B cell (primary cell): ENCODE measurements at regions not wholly inside any gene's neighbourhood (a gene's known extent, or its start where the extent isn't known, plus 50 kb on each side); places are given as distances from the start of the nearest gene placed in this dataset.

Experiments used
- ATAC-seq: fragments of 200-7000 bp; cut with Tn5 transposase; one replicate; pipeline ENCODE4 v1.10.0; 2021; ENCODE audit warnings: low read depth, mild to moderate bottlenecking, moderate number of reproducible peaks, moderate library complexity
- CTCF ChIA-PET: fragments of 350-600 bp; sonication (Branson Sonifier 250); formaldehyde crosslinking; loops from one replicate; lab custom pipeline; 2021; ENCODE audit warnings: antibody characterized with exemption, inconsistent platforms; lab: Charles Lee
- POLR2A ChIA-PET: fragments of 350-600 bp; sonication (Branson Sonifier 250); formaldehyde crosslinking; loops from one replicate; lab custom pipeline; 2021; ENCODE audit warnings: antibody characterized with exemption; lab: Charles Lee
- DNase-seq: peaks from one replicate; pipeline ENCODE4 v3.0.0; 2013
- H2AFZ ChIP-seq: 2 replicates; pipeline ENCODE4 v1.6.1; 2012; ENCODE audit warnings: mild to moderate bottlenecking, low read depth, low read length; ENCODE audit not compliant: insufficient read depth, poor library complexity, severe bottlenecking
- H3K27ac ChIP-seq, 2 donors: 1 replicate in 1 of 2; 2 replicates in 1 of 2; pipeline ENCODE4 v1.5.1; 2012 to 2013; ENCODE audit warnings: low read length in 2 of 2, mild to moderate bottlenecking in 2 of 2, moderate library complexity in 1 of 2
- H3K27me3 ChIP-seq, 4 experiments: fragments of 200-600 bp in 1 of 4; sonication (generic) in 1 of 4; replicated peaks in 1 of 4; 1 replicate in 2 of 4; 2 replicates in 2 of 4; pipeline versions ENCODE4 v1.6.1 to v1.7.0; 2013 to 2016; ENCODE audit warnings: low read length in 3 of 4, mild to moderate bottlenecking in 2 of 4, mixed read lengths in 1 of 4, moderate library complexity in 1 of 4; ENCODE audit not compliant: insufficient read depth in 4 of 4, control insufficient read depth in 3 of 4; ENCODE audit errors: control extremely low read depth in 1 of 4
- H3K36me3 ChIP-seq, 2 experiments: replicated peaks in 1 of 2; 1 replicate in 1 of 2; 2 replicates in 1 of 2; pipeline versions ENCODE4 v1.6.1 to v1.7.1; 2013; ENCODE audit warnings: low read length in 1 of 2; ENCODE audit not compliant: insufficient read depth in 2 of 2, control insufficient read depth in 1 of 2; ENCODE audit errors: control extremely low read depth in 1 of 2, extremely low read depth in 1 of 2
- H3K4me1 ChIP-seq, 2 donors: fragments of 200-600 bp in 1 of 2; sonication (generic) in 1 of 2; 1 replicate in 1 of 2; 2 replicates in 1 of 2; pipeline versions ENCODE4 v1.5.1 to v1.6.1; 2013 to 2017; ENCODE audit warnings: low read length in 2 of 2; ENCODE audit not compliant: control insufficient read depth in 2 of 2, insufficient read depth in 2 of 2
- H3K4me2 ChIP-seq: replicated peaks from 2 replicates; pipeline ENCODE3; 2012; ENCODE audit warnings: mild to moderate bottlenecking, low read depth, low read length; ENCODE audit not compliant: poor library complexity, severe bottlenecking
- H3K4me3 ChIP-seq, 5 experiments: fragments of 200-600 bp in 1 of 5; sonication (generic) in 1 of 5; 1 replicate in 3 of 5; 2 replicates in 2 of 5; pipeline versions ENCODE4 v1.5.1 to v1.7.0; 2011 to 2016; ENCODE audit warnings: low read length in 4 of 5, mild to moderate bottlenecking in 4 of 5, low read depth in 2 of 5, control low read depth in 1 of 5, moderate library complexity in 1 of 5; ENCODE audit not compliant: insufficient read depth in 1 of 5; ENCODE audit errors: control extremely low read depth in 1 of 5, extremely low read depth in 1 of 5
- H3K79me2 ChIP-seq: fragments of 200-600 bp; sonication (generic); one replicate; pipeline ENCODE4 v1.6.0; 2016; ENCODE audit warnings: low read length; ENCODE audit not compliant: control insufficient read depth, insufficient read depth
- H3K9ac ChIP-seq: fragments of 200-600 bp; sonication (generic); 2 replicates; pipeline ENCODE4 v1.6.1; 2017; ENCODE audit warnings: mild to moderate bottlenecking, low read length, moderate library complexity
- H3K9me3 ChIP-seq, 3 donors: one replicate each; pipeline versions ENCODE4 v1.6.1 to v1.7.1; 2013; ENCODE audit warnings: low read length in 2 of 3; ENCODE audit not compliant: control insufficient read depth in 2 of 3, insufficient read depth in 1 of 3; ENCODE audit errors: control extremely low read depth in 1 of 3
- H4K20me1 ChIP-seq: 2 replicates; pipeline ENCODE4 v1.6.0; 2012; ENCODE audit warnings: mild to moderate bottlenecking, low read length; ENCODE audit not compliant: insufficient read depth, control insufficient read depth, poor library complexity, severe bottlenecking
- H3K27ac Mint-ChIP-seq: one replicate; pipeline ENCODE4 v1.8.0; 2021; ENCODE audit warnings: mixed read lengths
- H3K27me3 Mint-ChIP-seq: one replicate; pipeline ENCODE4 v1.8.0; 2021; ENCODE audit warnings: mixed read lengths
- H3K4me1 Mint-ChIP-seq: one replicate; pipeline ENCODE4 v1.8.0; 2021; ENCODE audit warnings: mixed read lengths
- H3K4me3 Mint-ChIP-seq: one replicate; pipeline ENCODE4 v1.8.0; 2021; ENCODE audit warnings: mixed read lengths
- H3K9me3 Mint-ChIP-seq: one replicate; pipeline ENCODE4 v1.8.0; 2022; ENCODE audit warnings: mixed read lengths; ENCODE audit not compliant: insufficient read depth
- CTCF ChIP-seq: fragments of 200-600 bp; IDR thresholded peaks from one replicate; pipeline ENCODE4 v1.8.0; 2022; ENCODE audit warnings: antibody characterized with exemption, mild to moderate bottlenecking
- EZH2 ChIP-seq: IDR thresholded peaks from 2 replicates; pipeline ENCODE4 v1.6.1; 2012; ENCODE audit warnings: borderline replicate concordance, low read depth, mild to moderate bottlenecking, moderate library complexity, low read length; ENCODE audit not compliant: insufficient read depth, poor library complexity, severe bottlenecking
- WGBS: methylation state at CpG from one replicate; pipeline ENCODE4 v1.1.5; 2013; ENCODE audit warnings: missing lambda C conversion rate; ENCODE audit not compliant: insufficient coverage; 5-methylcytosine and 5-hydroxymethylcytosine counted together
- intact Hi-C: fragments of 100-400 bp; cut with micrococcal nuclease; formaldehyde crosslinking; loops from one replicate; pipeline ENCODE4 v1.10.0; 2022

- TF ChIP-seq EZH2 (no peak), CTCF (no peak)
- H3K4me3 ChIP-seq: no peak overlapping the region
- H3K79me2 ChIP-seq: no peaks in the 10 kb centered on the region
- H3K36me3 ChIP-seq: no peaks in the 10 kb centered on the region
- H3K9me3 ChIP-seq: no peaks in the 10 kb centered on the region
- no peak overlapping the region for H3K9ac ChIP-seq
- WGBS: no CpG with 5 or more reads among the region's 2 CpGs
- no peaks in the 10 kb centered on the region for H3K4me1 Mint-ChIP-seq
- no peak overlapping the region for H3K27ac ChIP-seq
- intact Hi-C loops: no loop called here
- no peaks in the 10 kb centered on the region for H3K9me3 Mint-ChIP-seq
- no peaks in the 10 kb centered on the region for H3K27me3 Mint-ChIP-seq
- no peak overlapping the region for H3K4me3 Mint-ChIP-seq
- no peaks in the 10 kb centered on the region for H3K27me3 ChIP-seq
- ChIA-PET CTCF (no interaction called here), POLR2A (no interaction called here)
- DNase-seq: no peak
- no peak for ATAC-seq
- no peak overlapping the region for H3K27ac Mint-ChIP-seq
- no peak overlapping the region for H3K4me2 ChIP-seq
- H2AFZ ChIP-seq: no peak overlapping the region
- H4K20me1 ChIP-seq: no peaks in the 10 kb centered on the region
- H3K4me1 ChIP-seq: no peaks in the 10 kb centered on the region
These were observed 459.2 kb downstream of the FRK start for GRCh38 chr6:115601509-115601908.

GRCh38 chr6:115601064-115601463, 459.6 kb downstream of the FRK start:
- no peak for TF ChIP-seq EZH2
- TF ChIP-seq CTCF: no peak
- Histone ChIP-seq H3K4me2 (no peak overlapping the region), H2AFZ (no peak overlapping the region), H3K27ac (no peak overlapping the region), H3K27me3 (no peaks in the 10 kb centered on the region), H3K79me2 (no peaks in the 10 kb centered on the region), H3K9me3 (no peaks in the 10 kb centered on the region), H3K4me3 (no peak overlapping the region), H3K36me3 (no peaks in the 10 kb centered on the region), H3K9ac (no peak overlapping the region), H4K20me1 (no peaks in the 10 kb centered on the region), H3K4me1 (no peaks in the 10 kb centered on the region)
- POLR2A ChIA-PET: no interaction called here
- no peaks in the 10 kb centered on the region for H3K9me3 Mint-ChIP-seq
- intact Hi-C loops: no loop called here
- no peaks in the 10 kb centered on the region for H3K27me3 Mint-ChIP-seq
- ATAC-seq (no peak), DNase-seq (no peak)
- CTCF ChIA-PET: no interaction called here
- WGBS: no CpG with 5 or more reads among the region's 1 CpG
- H3K4me1 Mint-ChIP-seq: no peaks in the 10 kb centered on the region
- H3K27ac Mint-ChIP-seq: no peak overlapping the region
- H3K4me3 Mint-ChIP-seq: no peak overlapping the region
